ENCODE measurements at regions not wholly inside any gene's neighbourhood (a gene's known extent, or its start where the extent isn't known, plus 50 kb on each side); places are given as distances from the start of the nearest gene placed in this dataset.

DNA sequence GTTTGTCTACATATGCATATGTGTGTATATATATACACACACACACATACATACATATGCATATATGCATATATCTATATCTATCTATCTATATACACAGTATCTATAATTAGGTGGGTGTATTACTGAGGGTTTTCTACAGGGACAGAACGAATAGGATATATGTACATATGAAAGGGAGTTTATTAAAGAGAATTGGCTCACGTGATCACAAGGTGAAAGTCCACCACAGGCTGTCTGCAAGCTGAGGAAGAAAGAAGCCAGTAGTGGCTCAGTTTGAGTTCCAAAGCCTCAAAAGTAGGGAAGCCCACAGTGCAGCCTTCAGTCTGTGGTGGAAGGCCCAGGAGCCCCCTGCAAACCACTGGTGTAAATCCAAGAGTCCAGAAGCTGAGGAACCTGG lies 756.0 kb upstream of the ACVR2A start:
- TF ChIP-seq, protein P1, sequence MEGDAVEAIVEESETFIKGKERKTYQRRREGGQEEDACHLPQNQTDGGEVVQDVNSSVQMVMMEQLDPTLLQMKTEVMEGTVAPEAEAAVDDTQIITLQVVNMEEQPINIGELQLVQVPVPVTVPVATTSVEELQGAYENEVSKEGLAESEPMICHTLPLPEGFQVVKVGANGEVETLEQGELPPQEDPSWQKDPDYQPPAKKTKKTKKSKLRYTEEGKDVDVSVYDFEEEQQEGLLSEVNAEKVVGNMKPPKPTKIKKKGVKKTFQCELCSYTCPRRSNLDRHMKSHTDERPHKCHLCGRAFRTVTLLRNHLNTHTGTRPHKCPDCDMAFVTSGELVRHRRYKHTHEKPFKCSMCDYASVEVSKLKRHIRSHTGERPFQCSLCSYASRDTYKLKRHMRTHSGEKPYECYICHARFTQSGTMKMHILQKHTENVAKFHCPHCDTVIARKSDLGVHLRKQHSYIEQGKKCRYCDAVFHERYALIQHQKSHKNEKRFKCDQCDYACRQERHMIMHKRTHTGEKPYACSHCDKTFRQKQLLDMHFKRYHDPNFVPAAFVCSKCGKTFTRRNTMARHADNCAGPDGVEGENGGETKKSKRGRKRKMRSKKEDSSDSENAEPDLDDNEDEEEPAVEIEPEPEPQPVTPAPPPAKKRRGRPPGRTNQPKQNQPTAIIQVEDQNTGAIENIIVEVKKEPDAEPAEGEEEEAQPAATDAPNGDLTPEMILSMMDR (IDR thresholded peaks at IDR 0.05 in 2 of 3, conservative IDR thresholded peaks at IDR 0.05 in 1 of 3; ENCODE audit: borderline replicate concordance in 1 of 3, insufficient read depth in 1 of 3, low read depth in 2 of 3, low read length in 2 of 3) = no peak
- no peak for TF ChIP-seq ATF3 (IDR thresholded peaks at IDR 0.05)
- no peak for TF ChIP-seq YY1 (IDR thresholded peaks at IDR 0.05; ENCODE audit: extremely low read depth, insufficient replicate concordance, low read depth, low read length)
- TF ChIP-seq EZH2 (IDR thresholded peaks at IDR 0.05) = no peak
- TF ChIP-seq EGR1 (IDR thresholded peaks at IDR 0.05; ENCODE audit: low read depth) = no peak
- no peak for TF ChIP-seq POLR2A (IDR thresholded peaks at IDR 0.05; ENCODE audit: borderline replicate concordance, extremely low read depth, insufficient read depth, insufficient read length)
- TF ChIP-seq EZH2phosphoT487 (IDR thresholded peaks at IDR 0.05; ENCODE audit: borderline replicate concordance) = no peak
- TF ChIP-seq, protein P2, sequence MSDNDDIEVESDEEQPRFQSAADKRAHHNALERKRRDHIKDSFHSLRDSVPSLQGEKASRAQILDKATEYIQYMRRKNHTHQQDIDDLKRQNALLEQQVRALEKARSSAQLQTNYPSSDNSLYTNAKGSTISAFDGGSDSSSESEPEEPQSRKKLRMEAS (IDR thresholded peaks at IDR 0.05) = no peak
- TF ChIP-seq SIN3A (IDR thresholded peaks at IDR 0.05; ENCODE audit: low read depth) = no peak
- TF ChIP-seq SP1 (IDR thresholded peaks at IDR 0.05; ENCODE audit: low read depth) = no peak
